Upper lobe of right lung (tissue), 1 donor: ENCODE measurements at regions not wholly inside any gene's neighbourhood (a gene's known extent, or its start where the extent isn't known, plus 50 kb on each side); places are given as distances from the start of the nearest gene placed in this dataset.

ENCODE experiments used
- ATAC-seq: fragments of 200-7000 bp; cut with Tn5 transposase; one replicate; pipeline ENCODE4 v1.9.1; 2020; ENCODE audit warnings: mild to moderate bottlenecking, moderate library complexity
- DNase-seq: peaks from one replicate; pipeline ENCODE4 v3.0.0-alpha.2; 2020
- H3K27ac ChIP-seq: fragments of 200-600 bp; one replicate; pipeline ENCODE4 v1.8.0; 2022
- H3K27me3 ChIP-seq: fragments of 200-600 bp; one replicate; pipeline ENCODE4 v1.8.0; 2022; ENCODE audit warnings: mild to moderate bottlenecking
- H3K36me3 ChIP-seq: fragments of 200-600 bp; one replicate; pipeline ENCODE4 v1.8.0; 2022
- H3K4me1 ChIP-seq: fragments of 200-600 bp; one replicate; pipeline ENCODE4 v1.8.0; 2022
- H3K4me3 ChIP-seq: fragments of 200-600 bp; one replicate; pipeline ENCODE4 v1.8.0; 2022; ENCODE audit warnings: mild to moderate bottlenecking
- H3K9me3 ChIP-seq: fragments of 200-600 bp; one replicate; pipeline ENCODE4 v1.8.0; 2022
- CTCF ChIP-seq: fragments of 200-600 bp; IDR thresholded peaks from one replicate; pipeline ENCODE4 v1.8.0; 2022; ENCODE audit warnings: antibody characterized with exemption
- intact Hi-C: fragments of 100-400 bp; cut with DNase I; formaldehyde crosslinking; loops from one replicate; pipeline ENCODE4 v1.11.0; 2022
- donor health status: DM: no; HTN: yes; CAD: no; lungs with severe emphysema.

GRCh38 chr2:35294636-35295263, 1060.8 kb upstream of the CRIM1 start:
- H3K27ac ChIP-seq: no peak overlapping the region

GRCh38 chr2:35293261-35293660, 1062.3 kb upstream of the CRIM1 start:
- H3K27me3 ChIP-seq: no peaks in the 10 kb centered on the region
- H3K9me3 ChIP-seq: no peaks in the 10 kb centered on the region
- ATAC-seq (no peak), DNase-seq (no peak)
- no peak overlapping the region for H3K27ac ChIP-seq
- intact Hi-C loops: no loop called here
- H3K4me3 ChIP-seq: no peak overlapping the region
- H3K4me1 ChIP-seq: no peaks in the 10 kb centered on the region
- no peak for TF ChIP-seq CTCF
- no peaks in the 10 kb centered on the region for H3K36me3 ChIP-seq

More at GRCh38 chr2:35294636-35295263, 1060.8 kb upstream of the CRIM1 start:
- TF ChIP-seq CTCF: no peak
- no peaks in the 10 kb centered on the region for H3K27me3 ChIP-seq
- no peaks in the 10 kb centered on the region for H3K36me3 ChIP-seq
- ATAC-seq (no peak), DNase-seq (no peak)
- H3K4me3 ChIP-seq: no peak overlapping the region
- H3K4me1 ChIP-seq: no peaks in the 10 kb centered on the region
- no peaks in the 10 kb centered on the region for H3K9me3 ChIP-seq
- intact Hi-C loops: no loop called here

GRCh38 chr2:35292199-35292598, 1063.4 kb upstream of the CRIM1 start:
- DNase-seq (no peak), ATAC-seq (no peak)
- no peaks in the 10 kb centered on the region for H3K36me3 ChIP-seq
- TF ChIP-seq CTCF: no peak
- H3K9me3 ChIP-seq: no peaks in the 10 kb centered on the region
- H3K4me3 ChIP-seq: no peak overlapping the region
- no peaks in the 10 kb centered on the region for H3K27me3 ChIP-seq
- H3K27ac ChIP-seq: no peak overlapping the region
- intact Hi-C loops: no loop called here
- H3K4me1 ChIP-seq: no peaks in the 10 kb centered on the region

DNA sequence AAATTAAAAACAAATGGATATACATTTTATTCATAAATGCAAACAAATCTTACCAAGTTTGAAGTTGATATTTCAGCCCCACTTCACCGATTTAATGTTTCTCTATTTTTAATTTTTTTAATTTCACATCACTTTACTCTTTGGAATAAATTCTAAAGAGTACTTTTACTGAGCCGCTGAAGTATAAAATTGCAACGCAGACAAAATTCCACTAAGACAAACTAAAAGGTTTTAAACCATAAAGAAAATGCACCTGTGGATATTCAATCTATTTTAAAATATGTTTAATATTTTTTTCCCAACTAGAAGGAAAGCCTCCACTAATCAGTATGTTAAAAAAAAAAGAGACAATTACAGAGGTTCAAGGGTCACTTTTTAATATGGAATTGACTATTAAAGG, 1073.9 kb upstream of the CRIM1 start:
- Histone ChIP-seq H3K9me3 (no peaks in the 10 kb centered on the region), H3K4me1 (no peaks in the 10 kb centered on the region), H3K27ac (no peak overlapping the region), H3K4me3 (no peak overlapping the region), H3K27me3 (no peaks in the 10 kb centered on the region), H3K36me3 (no peaks in the 10 kb centered on the region)
- ATAC-seq (no peak), DNase-seq (no peak)
- intact Hi-C loops: no loop called here
- no peak for TF ChIP-seq CTCF

- intact Hi-C loops: no loop called here
- DNase-seq (no peak), ATAC-seq (no peak)
- Histone ChIP-seq H3K4me3 (no peak overlapping the region), H3K36me3 (no peaks in the 10 kb centered on the region), H3K9me3 (no peaks in the 10 kb centered on the region), H3K4me1 (no peaks in the 10 kb centered on the region), H3K27me3 (no peaks in the 10 kb centered on the region), H3K27ac (no peak overlapping the region)
- TF ChIP-seq CTCF: no peak
Measured at GRCh38 chr2:35255826-35256225, 1099.8 kb upstream of the CRIM1 start.

- DNase-seq: no peak
- TF ChIP-seq CTCF: no peak
- intact Hi-C loops: no loop called here
- Histone ChIP-seq H3K36me3 (no peaks in the 10 kb centered on the region), H3K4me1 (no peaks in the 10 kb centered on the region), H3K27me3 (no peaks in the 10 kb centered on the region), H3K9me3 (no peaks in the 10 kb centered on the region), H3K27ac (no peak overlapping the region), H3K4me3 (no peak overlapping the region)
- no peak for ATAC-seq
Measured at GRCh38 chr2:35251156-35251555, 1104.4 kb upstream of the CRIM1 start.
